H1 (cell line): ENCODE measurements at regions not wholly inside any gene's neighbourhood (a gene's known extent, or its start where the extent isn't known, plus 50 kb on each side); places are given as distances from the start of the nearest gene placed in this dataset.
A peak's percentile ranks its signal among the peaks of the same experiment; 100 is the strongest.

Source experiments
- CTCF ChIA-PET: fragments of 300-600 bp; sonication (Branson Sonifier 250); formaldehyde crosslinking; loops from one replicate; lab custom pipeline; 2021; ENCODE audit not compliant: partially characterized antibody; lab: Charles Lee
- POLR2A ChIA-PET: fragments of 300-600 bp; sonication (Branson Sonifier 250); formaldehyde crosslinking; loops from one replicate; lab custom pipeline; 2021; ENCODE audit warnings: inconsistent platforms; ENCODE audit not compliant: partially characterized antibody; lab: Charles Lee
- DNase-seq, 2 experiments: peaks; one replicate each; pipeline versions ENCODE4 v3.0.0 to v3.0.0-alpha.2; 2010 to 2022; ENCODE audit warnings: low spot score in 2 of 2, low read depth in 1 of 2, mixed read lengths in 1 of 2
- FAIRE-seq: peaks from 2 replicates; lab custom pipeline; 2011; peaks lifted over from hg19 to GRCh38; lab: Jason Lieb, UNC
- H2AFZ ChIP-seq: 2 replicates; pipeline ENCODE4 v1.8.1; 2012; ENCODE audit warnings: low read length, inconsistent platforms
- H2AK5ac ChIP-seq: 2 replicates; pipeline ENCODE4 v1.6.1; 2013; ENCODE audit warnings: low read depth, low read length
- H2BK120ac ChIP-seq: replicated peaks from 2 replicates; pipeline ENCODE3; 2013; ENCODE audit warnings: low read depth, low read length, inconsistent platforms
- H2BK12ac ChIP-seq: 2 replicates; pipeline ENCODE4 v1.6.1; 2013; ENCODE audit warnings: low read depth, low read length
- H2BK15ac ChIP-seq: 2 replicates; pipeline ENCODE4 v1.6.1; 2013; ENCODE audit warnings: low read length
- H2BK20ac ChIP-seq: 2 replicates; pipeline ENCODE4 v1.6.1; 2013; ENCODE audit warnings: low read length
- H2BK5ac ChIP-seq: 2 replicates; pipeline ENCODE4 v1.6.1; 2013; ENCODE audit warnings: low read depth, low read length
- H3K14ac ChIP-seq: 2 replicates; pipeline ENCODE4 v1.6.1; 2013; ENCODE audit warnings: inconsistent platforms; ENCODE audit not compliant: insufficient read length
- H3K18ac ChIP-seq: 2 replicates; pipeline ENCODE4 v1.6.1; 2013; ENCODE audit warnings: low read length; ENCODE audit errors: extremely low read depth
- H3K23ac ChIP-seq: 2 replicates; pipeline ENCODE4 v1.6.1; 2013; ENCODE audit warnings: inconsistent platforms; ENCODE audit not compliant: insufficient read length
- H3K23me2 ChIP-seq: 2 replicates; pipeline ENCODE4 v1.6.1; 2013; ENCODE audit warnings: low read depth, low read length
- H3K27ac ChIP-seq: 2 replicates; pipeline ENCODE4 v1.6.1; 2011; ENCODE audit warnings: low read depth, low read length, inconsistent platforms
- H3K27me3 ChIP-seq, 4 experiments: replicated peaks in 1 of 4; 1 replicate in 1 of 4; 2 replicates in 3 of 4; pipeline versions ENCODE4 v1.6.1 to v1.8.1; 2011 to 2013; ENCODE audit warnings: low read length in 3 of 4, mild to moderate bottlenecking in 3 of 4, inconsistent platforms in 2 of 4, mixed read lengths in 2 of 4, moderate library complexity in 1 of 4; ENCODE audit not compliant: control insufficient read depth in 3 of 4, insufficient read depth in 3 of 4; ENCODE audit errors: extremely low read depth in 1 of 4
- H3K36me3 ChIP-seq, 4 experiments: 2 replicates each; pipeline versions ENCODE4 v1.6.1 to v1.8.1; 2011 to 2013; ENCODE audit warnings: mild to moderate bottlenecking in 4 of 4, low read length in 3 of 4, moderate library complexity in 2 of 4, control low read depth in 1 of 4, inconsistent platforms in 1 of 4; ENCODE audit not compliant: insufficient read depth in 4 of 4, control insufficient read depth in 2 of 4
- H3K4ac ChIP-seq: replicated peaks from 2 replicates; pipeline ENCODE3; 2013; ENCODE audit warnings: low read length, low read depth, mixed read lengths, inconsistent platforms; ENCODE audit not compliant: insufficient read length
- H3K4me1 ChIP-seq, 4 experiments: replicated peaks in 1 of 4; 1 replicate in 1 of 4; 2 replicates in 3 of 4; pipeline versions ENCODE4 v1.6.1 to v1.8.1; 2011 to 2013; ENCODE audit warnings: low read length in 3 of 4, inconsistent platforms in 2 of 4, mixed read lengths in 1 of 4; ENCODE audit not compliant: insufficient read depth in 4 of 4, control insufficient read depth in 3 of 4
- H3K4me2 ChIP-seq, 2 experiments: 2 replicates each; pipeline versions ENCODE4 v1.6.1 to v1.8.1; 2011 to 2013; ENCODE audit warnings: low read depth in 2 of 2, low read length in 2 of 2, control low read depth in 1 of 2, inconsistent platforms in 1 of 2, mild to moderate bottlenecking in 1 of 2; ENCODE audit not compliant: insufficient read depth in 1 of 2
- H3K4me3 ChIP-seq, 4 experiments: fragments of 200-600, 300-600 bp in 1 of 4; sonication (generic), shearing (Covaris generic), sonication (Bioruptor Twin) in 1 of 4; 2 replicates each; pipeline versions ENCODE4 v1.5.1 to v1.8.1; 2011 to 2016; ENCODE audit warnings: low read length in 4 of 4, low read depth in 3 of 4, control low read depth in 2 of 4, inconsistent platforms in 2 of 4, mild to moderate bottlenecking in 2 of 4, mixed read lengths in 1 of 4, moderate library complexity in 1 of 4; ENCODE audit not compliant: insufficient read depth in 2 of 4; ENCODE audit errors: extremely low read depth in 1 of 4
- H3K56ac ChIP-seq: replicated peaks from 2 replicates; pipeline ENCODE3; 2013; ENCODE audit warnings: low read depth, mild to moderate bottlenecking, mixed read lengths, low read length, inconsistent platforms; ENCODE audit not compliant: insufficient read length
- H3K79me1 ChIP-seq: 2 replicates; pipeline ENCODE4 v1.6.1; 2013; ENCODE audit warnings: low read depth, low read length, control low read depth
- H3K79me2 ChIP-seq, 2 experiments: 2 replicates each; pipeline versions ENCODE4 v1.6.1 to v1.8.1; 2012 to 2013; ENCODE audit warnings: low read length in 2 of 2, mild to moderate bottlenecking in 2 of 2, inconsistent platforms in 1 of 2; ENCODE audit not compliant: insufficient read depth in 2 of 2, control insufficient read depth in 1 of 2
- H3K9ac ChIP-seq, 4 experiments: replicated peaks in 1 of 4; 1 replicate in 1 of 4; 2 replicates in 3 of 4; pipeline versions ENCODE4 v1.6.1 to v1.8.1; 2011 to 2013; ENCODE audit warnings: low read depth in 3 of 4, low read length in 3 of 4, control low read depth in 2 of 4, mild to moderate bottlenecking in 2 of 4, moderate library complexity in 2 of 4, inconsistent platforms in 1 of 4; ENCODE audit errors: extremely low read depth in 1 of 4
- H3K9me3 ChIP-seq, 2 experiments: 2 replicates each; pipeline versions ENCODE4 v1.6.1 to v1.8.1; 2012 to 2013; ENCODE audit warnings: mild to moderate bottlenecking in 2 of 2, moderate library complexity in 2 of 2, control low read depth in 1 of 2, inconsistent platforms in 1 of 2, low read depth in 1 of 2, low read length in 1 of 2, mixed read lengths in 1 of 2; ENCODE audit not compliant: insufficient read depth in 2 of 2
- H4K20me1 ChIP-seq, 2 experiments: replicated peaks in 1 of 2; 2 replicates each; pipeline versions ENCODE3 to v1.8.1; 2011 to 2013; ENCODE audit warnings: inconsistent platforms in 2 of 2, low read length in 2 of 2, mild to moderate bottlenecking in 1 of 2; ENCODE audit not compliant: insufficient read depth in 2 of 2, control insufficient read depth in 1 of 2
- H4K5ac ChIP-seq: 2 replicates; pipeline ENCODE4 v1.6.1; 2013; ENCODE audit warnings: low read length, low read depth, mixed read lengths, inconsistent platforms; ENCODE audit not compliant: insufficient read length
- H4K8ac ChIP-seq: 2 replicates; pipeline ENCODE4 v1.8.0; 2013; ENCODE audit warnings: mild to moderate bottlenecking, moderate library complexity, low read length, inconsistent platforms; ENCODE audit not compliant: insufficient read depth; ENCODE audit errors: extremely low read depth
- H4K91ac ChIP-seq: replicated peaks from 2 replicates; pipeline ENCODE3; 2013; ENCODE audit warnings: low read length, mixed read lengths, inconsistent platforms; ENCODE audit not compliant: insufficient read length
- BRCA1 ChIP-seq: IDR thresholded peaks from 2 replicates; pipeline ENCODE4 v1.6.1; 2012; ENCODE audit warnings: low read depth, low read length, improper control_type of control experiment
- CBX5 ChIP-seq: fragments of 300-800, 300-1000 bp; sonication (generic); IDR thresholded peaks from 2 replicates; pipeline ENCODE4 v1.7.1; 2016; ENCODE audit warnings: antibody characterized with exemption, low read length, low read depth
- CHD1 ChIP-seq: IDR thresholded peaks from 2 replicates; pipeline ENCODE4 v1.6.1; 2012; ENCODE audit warnings: low read depth, low read length, improper control_type of control experiment
- GABPA ChIP-seq: IDR thresholded peaks from 2 replicates; pipeline ENCODE4 v1.6.1; 2011; ENCODE audit warnings: mild to moderate bottlenecking, low read length, moderate library complexity, borderline replicate concordance; ENCODE audit not compliant: insufficient read depth
- KDM1A ChIP-seq: fragments of 200-600, 300-600 bp; sonication (generic); IDR thresholded peaks from 2 replicates; pipeline ENCODE4 v1.7.1; 2016; ENCODE audit warnings: mild to moderate bottlenecking, low read length, borderline replicate concordance
- MAFK ChIP-seq: IDR thresholded peaks from 2 replicates; pipeline ENCODE4 v1.6.1; 2012; ENCODE audit warnings: low read depth, mild to moderate bottlenecking, improper control_type of control experiment, low read length
- MAX ChIP-seq: IDR thresholded peaks from 2 replicates; pipeline ENCODE4 v1.6.1; 2012; ENCODE audit warnings: inconsistent platforms
- POLR2AphosphoS5 ChIP-seq: IDR thresholded peaks from 2 replicates; pipeline ENCODE4 v1.6.1; 2011; ENCODE audit warnings: low read depth, low read length
- RFX5 ChIP-seq: IDR thresholded peaks from 2 replicates; pipeline ENCODE4 v1.6.1; 2011; ENCODE audit warnings: low read depth, low read length, improper control_type of control experiment, borderline replicate concordance
- SIRT6 ChIP-seq: IDR thresholded peaks from one replicate; pipeline ENCODE4 v1.7.1; 2012; ENCODE audit warnings: low read length, inconsistent platforms
- TBP ChIP-seq: IDR thresholded peaks from 2 replicates; pipeline ENCODE4 v1.6.1; 2011; ENCODE audit warnings: low read depth, low read length, improper control_type of control experiment
- ZNF274 ChIP-seq: IDR thresholded peaks from 2 replicates; pipeline ENCODE4 v1.7.0; 2012; ENCODE audit warnings: low read length, borderline replicate concordance; ENCODE audit errors: extremely low read depth
- WGBS, 2 experiments: shearing (Covaris generic) in 1 of 2; methylation state at CpG; one replicate each; pipeline versions ENCODE4 v1.1.6 to v1.1.7; 2013 to 2015; ENCODE audit warnings: low lambda C conversion rate in 2 of 2, mixed read lengths in 2 of 2, inconsistent platforms in 1 of 2, low coverage in 1 of 2, missing lambda C conversion rate in 1 of 2; ENCODE audit not compliant: insufficient replicate concordance in 2 of 2, insufficient coverage in 1 of 2, insufficient read length in 1 of 2; ENCODE audit errors: extremely low coverage in 1 of 2, missing lambda C conversion rate in 1 of 2; 5-methylcytosine and 5-hydroxymethylcytosine counted together

- Histone ChIP-seq H4K8ac (no peak overlapping the region), H2AFZ (no peak overlapping the region), H4K91ac (no peak overlapping the region), H2AK5ac (no peak overlapping the region), H3K14ac (no peak overlapping the region), H2BK5ac (no peak overlapping the region), H3K79me2 (no peaks in the 10 kb centered on the region), H3K18ac (no peak overlapping the region), H3K4me2 (peak overlapping the region in 1 of 2 experiments; percentile 34; a peak in 2 of 4 replicates), H3K79me1 (no peaks in the 10 kb centered on the region), H4K5ac (no peak overlapping the region), H3K4ac (no peak overlapping the region), H2BK12ac (no peak overlapping the region), H2BK120ac (no peak overlapping the region), H3K27ac (no peak overlapping the region), H2BK20ac (no peak overlapping the region), H3K9ac (no peak overlapping the region), H4K20me1 (no peaks in the 10 kb centered on the region), H3K23me2 (no peaks in the 10 kb centered on the region), H3K4me3 (no peak overlapping the region; a peak in 1 of 8 replicates), H3K56ac (no peak overlapping the region), H3K23ac (no peak overlapping the region), H3K27me3 (no peaks in the 10 kb centered on the region), H3K4me1 (peaks cover 0 to 3% (median under 1%) of the 10 kb centered on the region in 4 experiments; a peak in 2 of 7 replicates), H3K9me3 (no peaks in the 10 kb centered on the region), H3K36me3 (no peaks in the 10 kb centered on the region), H2BK15ac (no peak overlapping the region)
- ChIA-PET POLR2A (no interaction called here), CTCF (interaction anchor here (0.7 kb wide), 1 partner anchor 10 kb away, joined by 3 read pairs; no protein-coding TSS in a partner anchor)
- WGBS, 2 experiments = 66% methylated on average over 2 of the region's 2 CpGs; no CpG with 5 or more reads in 1 of the 2 experiments
- no peak for DNase-seq
- peak; percentile 50 for FAIRE-seq
- TF ChIP-seq POLR2AphosphoS5 (no peak), KDM1A (no peak), MAFK (no peak), TBP (no peak), GABPA (no peak), RFX5 (no peak), BRCA1 (no peak), MAX (no peak), SIRT6 (no peak), ZNF274 (no peak), CHD1 (no peak), CBX5 (no peak)
Observed at GRCh38 chr7:16204953-16205352, 216.4 kb downstream of the CRPPA start.
